H54 (cell line): ENCODE measurements at regions not wholly inside any gene's neighbourhood (a gene's known extent, or its start where the extent isn't known, plus 50 kb on each side); places are given as distances from the start of the nearest gene placed in this dataset.

Experiments
- DNase-seq: peaks from one replicate; pipeline ENCODE4 v3.0.0; 2011; ENCODE audit warnings: low spot score, mixed read lengths; ENCODE audit not compliant: insufficient read length
- FAIRE-seq: peaks from 3 replicates; lab custom pipeline; 2011; peaks lifted over from hg19 to GRCh38; lab: Jason Lieb, UNC
- POLR2A ChIP-seq: IDR thresholded peaks from 2 replicates; pipeline ENCODE4 v1.6.1; 2011; ENCODE audit warnings: low read depth, mild to moderate bottlenecking, low read length

- no peak for TF ChIP-seq POLR2A
- DNase-seq (no peak), FAIRE-seq (no peak)
These were observed 184.3 kb downstream of the TBXT start for GRCh38 chr6:165983112-165984072.

GRCh38 chr6:165978476-165978875 is 189.2 kb downstream of the TBXT start:
- FAIRE-seq (no peak), DNase-seq (no peak)
- TF ChIP-seq POLR2A: no peak

GRCh38 chr6:165976684-165977083 is 191.0 kb downstream of the TBXT start:
- TF ChIP-seq POLR2A: no peak
- no peak for DNase-seq
- FAIRE-seq: no peak

GRCh38 chr6:165974817-165975216 is 192.8 kb downstream of the TBXT start:
- no peak for FAIRE-seq
- no peak for DNase-seq
- TF ChIP-seq POLR2A: no peak

DNA sequence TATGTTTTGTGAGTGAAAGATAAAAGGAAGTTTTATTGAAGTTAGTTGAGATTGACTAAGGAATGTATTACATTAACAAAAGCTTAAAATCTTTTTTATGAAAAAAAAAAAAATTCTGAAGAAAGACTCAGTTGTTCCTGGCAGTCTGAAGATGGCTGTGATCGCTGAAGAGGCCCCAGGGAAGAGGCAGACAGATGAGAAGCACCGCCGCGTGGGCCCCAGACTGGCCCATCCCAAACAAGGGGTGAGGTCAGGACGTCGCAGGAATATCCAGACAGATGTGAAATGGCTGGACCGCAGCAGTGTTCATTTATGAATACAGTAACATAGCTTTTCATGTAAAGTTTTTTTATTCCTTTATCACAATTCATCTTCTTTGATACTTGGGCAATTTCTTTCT is 194.2 kb downstream of the TBXT start:
- FAIRE-seq (no peak), DNase-seq (no peak)
- TF ChIP-seq POLR2A: no peak

DNA sequence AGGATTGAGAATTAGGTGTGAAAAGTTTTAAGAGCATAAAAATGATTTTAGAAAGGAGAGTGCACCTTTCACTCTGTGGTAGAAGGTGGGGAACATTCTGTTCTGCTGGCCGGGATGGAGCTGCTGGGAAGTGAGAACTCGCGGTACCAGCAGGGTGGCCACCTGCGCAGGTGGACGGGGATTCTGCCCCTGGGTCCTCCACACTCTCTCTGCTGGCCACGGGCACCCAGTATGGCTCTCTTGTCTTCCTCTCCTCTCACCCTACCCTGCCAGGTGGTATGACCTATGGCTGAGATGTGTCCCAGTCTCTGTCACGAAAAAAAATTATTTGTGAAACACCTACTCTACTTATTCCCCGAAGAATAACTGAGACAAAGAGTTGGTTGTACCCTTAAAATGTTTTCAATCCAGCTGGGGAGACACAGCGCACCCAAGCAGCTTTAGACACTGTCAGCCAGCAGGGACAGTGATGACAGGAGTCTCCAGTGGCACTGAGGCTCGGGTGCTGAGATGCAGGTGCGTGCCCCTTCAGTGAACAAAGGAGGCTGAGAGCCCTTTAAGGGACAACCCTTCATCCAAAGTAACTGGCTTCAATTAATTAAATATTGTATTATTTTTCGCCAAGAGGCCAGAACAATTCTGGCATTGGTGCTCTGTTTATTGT is 195.4 kb downstream of the TBXT start:
- TF ChIP-seq POLR2A: no peak
- no peak for DNase-seq
- no peak for FAIRE-seq

GRCh38 chr6:165971202-165971601 is 196.4 kb downstream of the TBXT start:
- FAIRE-seq (no peak), DNase-seq (no peak)
- no peak for TF ChIP-seq POLR2A

- no peak for TF ChIP-seq POLR2A
- DNase-seq (no peak), FAIRE-seq (no peak)
These were observed 197.7 kb downstream of the TBXT start for GRCh38 chr6:165970001-165970400.

DNA sequence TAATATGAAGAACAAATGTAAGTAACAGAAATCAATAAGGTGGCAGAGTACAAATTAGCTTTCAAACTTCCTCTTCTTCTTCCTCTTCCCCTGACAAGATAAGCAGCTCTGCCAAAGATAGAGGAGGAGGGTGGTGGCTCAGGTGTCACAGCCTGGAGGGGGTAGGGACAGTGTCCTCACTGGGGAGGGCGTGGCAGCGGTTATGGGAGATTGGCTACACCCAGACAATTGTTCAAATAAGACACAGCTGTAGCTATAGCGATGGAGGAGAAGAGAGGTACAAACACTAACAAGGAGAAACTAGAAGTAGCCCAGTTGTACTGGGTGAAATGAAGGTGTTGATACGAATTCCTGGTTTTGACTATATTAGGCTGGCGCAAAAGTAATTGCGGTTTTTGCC is 198.5 kb downstream of the TBXT start:
- FAIRE-seq (no peak), DNase-seq (no peak)
- no peak for TF ChIP-seq POLR2A

- FAIRE-seq (no peak), DNase-seq (no peak)
- TF ChIP-seq POLR2A: no peak
These were observed 199.2 kb downstream of the TBXT start for GRCh38 chr6:165968408-165968807.

GRCh38 chr6:165967810-165968407 is 199.7 kb downstream of the TBXT start:
- DNase-seq: no peak
- no peak for FAIRE-seq
- TF ChIP-seq POLR2A: no peak

GRCh38 chr6:165963750-165964149 is 203.9 kb downstream of the TBXT start:
- no peak for TF ChIP-seq POLR2A
- DNase-seq (no peak), FAIRE-seq (no peak)

GRCh38 chr6:165962366-165962765 is 205.3 kb downstream of the TBXT start:
- FAIRE-seq (no peak), DNase-seq (no peak)
- no peak for TF ChIP-seq POLR2A

DNA sequence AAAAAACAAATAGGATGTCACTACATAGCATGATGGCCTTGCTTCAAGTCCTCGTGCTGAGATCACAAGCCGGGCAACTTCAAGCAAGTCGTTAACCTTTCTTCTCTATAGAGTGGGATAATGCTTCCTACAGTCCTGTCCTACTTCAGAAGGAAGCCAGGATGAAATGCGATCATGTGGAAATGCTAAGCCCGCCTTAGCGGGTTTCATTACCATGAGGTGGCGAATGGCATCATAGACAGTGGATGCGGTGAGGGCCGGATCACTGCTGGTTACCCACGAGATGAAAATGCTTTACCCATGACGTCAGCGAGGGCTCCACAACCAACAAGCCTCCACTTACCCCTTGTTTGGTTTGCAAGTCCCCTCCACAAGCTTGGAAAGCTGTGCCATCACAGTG is 206.4 kb downstream of the TBXT start:
- no peak for FAIRE-seq
- no peak for TF ChIP-seq POLR2A
- DNase-seq: no peak

DNA sequence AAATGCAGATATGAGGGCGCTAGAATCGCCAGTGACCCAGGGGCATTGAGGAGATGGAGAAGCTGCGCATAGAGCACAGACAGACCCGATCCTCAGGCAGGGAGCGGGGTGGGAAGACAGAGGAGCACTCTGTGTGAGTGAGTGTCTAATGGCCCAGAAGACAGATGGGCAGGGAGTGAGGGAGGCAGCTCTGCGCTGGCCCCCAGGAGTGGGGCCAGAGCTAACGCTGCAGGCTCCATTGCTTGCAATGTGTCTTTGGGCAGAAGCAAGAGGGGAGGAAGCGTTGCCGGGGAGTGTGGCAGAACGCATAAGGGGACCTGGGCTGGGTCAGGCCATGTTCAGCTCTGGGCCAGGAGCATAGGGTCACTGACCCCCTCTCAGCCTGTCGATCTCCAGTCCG is 207.0 kb downstream of the TBXT start:
- no peak for FAIRE-seq
- no peak for DNase-seq
- no peak for TF ChIP-seq POLR2A
